OCI-LY3 (cell line): ENCODE measurements at regions not wholly inside any gene's neighbourhood (a gene's known extent, or its start where the extent isn't known, plus 50 kb on each side); places are given as distances from the start of the nearest gene placed in this dataset.
"Not testable (repeated sequence)": the region's sequence is repeated elsewhere in the genome, so short reads cannot be mapped to it uniquely, and the experiment has no call there.

Source experiments
- H2AFZ ChIP-seq: fragments of 200-600, 300-600 bp; shearing (Covaris generic); 2 replicates; pipeline ENCODE4 v1.6.0; 2014; ENCODE audit warnings: antibody characterized with exemption, low read depth, low read length
- H3K27ac ChIP-seq: fragments of 200-600, 300-600 bp; sonication (generic); 2 replicates; pipeline ENCODE4 v1.5.1; 2014; ENCODE audit warnings: mild to moderate bottlenecking, low read length, moderate library complexity, mixed read lengths
- H3K27me3 ChIP-seq: fragments of 200-600, 300-600 bp; sonication (generic); 2 replicates; pipeline ENCODE4 v1.6.1; 2014; ENCODE audit warnings: low read depth, low read length, mixed read lengths
- H3K36me3 ChIP-seq: fragments of 200-600, 300-600 bp; sonication (generic); replicated peaks from 2 replicates; pipeline ENCODE3; 2014; ENCODE audit warnings: low read depth, low read length, mixed read lengths
- H3K4me1 ChIP-seq: fragments of 300-600, 200-600 bp; sonication (generic); 2 replicates; pipeline ENCODE4 v1.6.1; 2014; ENCODE audit warnings: low read length, mixed read lengths
- H3K4me2 ChIP-seq: fragments of 200-600, 300-600 bp; sonication (generic); 2 replicates; pipeline ENCODE4 v1.6.1; 2014; ENCODE audit warnings: low read length, mixed read lengths
- H3K4me3 ChIP-seq: fragments of 300-600, 200-600 bp; sonication (generic); 2 replicates; pipeline ENCODE4 v1.5.1; 2014; ENCODE audit warnings: antibody characterized with exemption, mild to moderate bottlenecking, low read length, moderate library complexity
- H3K79me2 ChIP-seq: fragments of 300-600, 200-600 bp; shearing (Covaris generic); 2 replicates; pipeline ENCODE4 v1.6.1; 2014; ENCODE audit warnings: mild to moderate bottlenecking, low read length, mixed read lengths
- H3K9ac ChIP-seq: fragments of 300-600, 200-600 bp; shearing (Covaris generic); 2 replicates; pipeline ENCODE4 v1.6.0; 2014; ENCODE audit warnings: mild to moderate bottlenecking, low read length, moderate library complexity
- H3K9me3 ChIP-seq: fragments of 200-600, 300-600 bp; shearing (Covaris generic); 2 replicates; pipeline ENCODE4 v1.6.1; 2014; ENCODE audit warnings: low read length, mixed read lengths; ENCODE audit not compliant: insufficient read depth
- H4K20me1 ChIP-seq: fragments of 200-600, 300-600 bp; sonication (generic); 2 replicates; pipeline ENCODE4 v1.6.1; 2016; ENCODE audit warnings: low read length, mixed read lengths; ENCODE audit not compliant: insufficient read depth
- CTCF ChIP-seq: fragments of 200-600, 300-600 bp; sonication (generic); IDR thresholded peaks from 2 replicates; pipeline ENCODE4 v1.5.1; 2014; ENCODE audit warnings: antibody characterized with exemption, low read length, low read depth
- EZH2phosphoT487 ChIP-seq: fragments of 200-600 bp; shearing (Covaris generic); IDR thresholded peaks from 2 replicates; pipeline ENCODE4 v1.6.1; 2018; ENCODE audit warnings: antibody characterized with exemption, mixed run types, low read depth

DNA sequence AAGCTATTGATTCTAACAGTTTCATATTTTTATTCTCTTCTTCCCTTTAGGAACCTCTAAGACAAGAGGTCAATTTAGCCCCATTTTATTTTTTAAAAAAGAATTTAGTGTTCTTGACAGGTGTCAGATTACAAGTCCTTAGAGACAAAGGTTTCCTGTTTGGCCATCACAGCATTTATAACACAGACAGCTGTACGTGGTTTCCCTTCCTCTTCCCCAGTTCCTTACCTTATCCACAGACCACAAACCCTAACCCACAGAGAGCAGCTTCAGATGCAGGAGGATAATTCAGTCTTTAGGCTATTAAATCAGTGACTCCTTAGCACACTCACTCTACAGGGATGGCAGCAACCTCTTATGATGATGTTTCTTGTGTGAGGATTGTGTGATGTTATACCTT is 1210.1 kb downstream of the DIAPH3 start:
- H3K9me3 ChIP-seq: peaks cover 19% of the 10 kb centered on the region
- H2AFZ ChIP-seq: no peak overlapping the region
- no peaks in the 10 kb centered on the region for H3K79me2 ChIP-seq
- peaks cover 59% of the 10 kb centered on the region for H3K4me1 ChIP-seq
- H3K9ac ChIP-seq: peak overlapping the region; percentile 34
- H3K27me3 ChIP-seq: no peaks in the 10 kb centered on the region
- no peaks in the 10 kb centered on the region for H4K20me1 ChIP-seq
- H3K4me3 ChIP-seq: peak overlapping the region; percentile 31
- H3K27ac ChIP-seq: peak overlapping the region; percentile 88
- 0 out of 2 replicates have a peak, but pooled peaks have one; percentile 28 for TF ChIP-seq EZH2phosphoT487
- no peak for TF ChIP-seq CTCF
- H3K36me3 ChIP-seq: peaks cover 30% of the 10 kb centered on the region
- H3K4me2 ChIP-seq: peak overlapping the region; percentile 60

GRCh38 chr13:58955546-58956385 is 1208.0 kb downstream of the DIAPH3 start:
- TF ChIP-seq EZH2phosphoT487 (no peak), CTCF (no peak)
- Histone ChIP-seq H3K4me1 (peaks cover 61% of the 10 kb centered on the region), H3K27me3 (no peaks in the 10 kb centered on the region), H3K79me2 (no peaks in the 10 kb centered on the region), H3K36me3 (peaks cover 27% of the 10 kb centered on the region), H4K20me1 (no peaks in the 10 kb centered on the region), H3K4me3 (peak overlapping the region; percentile 32), H2AFZ (peak overlapping the region; percentile 18), H3K9me3 (peaks cover 16% of the 10 kb centered on the region), H3K27ac (peak overlapping the region; percentile 88), H3K4me2 (peak overlapping the region; percentile 60), H3K9ac (peak overlapping the region; percentile 43; the same call in 1 of the 2 replicates)

DNA sequence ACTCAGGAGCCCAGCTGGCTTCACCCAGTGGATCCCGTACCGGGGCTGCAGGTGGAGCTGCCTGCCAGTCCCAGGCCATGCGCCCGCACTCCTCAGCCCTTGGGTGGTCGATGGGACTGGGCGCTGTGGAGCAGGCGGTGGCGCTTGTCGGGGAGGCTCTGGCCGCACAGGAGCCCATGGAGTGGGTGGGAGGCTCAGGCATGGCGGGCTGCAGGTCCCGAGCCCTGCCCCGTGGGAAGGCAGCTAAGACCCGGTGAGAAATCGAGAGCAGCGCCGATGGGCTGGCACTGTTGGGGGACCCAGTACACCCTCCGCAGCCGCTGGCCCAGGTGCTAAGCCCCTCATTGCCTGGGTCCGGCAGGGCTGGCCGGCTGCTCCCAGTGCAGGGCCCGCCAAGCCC is 1205.6 kb downstream of the DIAPH3 start:
- H2AFZ ChIP-seq: not testable (repeated sequence)
- peaks cover 59% of the 10 kb centered on the region for H3K4me1 ChIP-seq

DNA sequence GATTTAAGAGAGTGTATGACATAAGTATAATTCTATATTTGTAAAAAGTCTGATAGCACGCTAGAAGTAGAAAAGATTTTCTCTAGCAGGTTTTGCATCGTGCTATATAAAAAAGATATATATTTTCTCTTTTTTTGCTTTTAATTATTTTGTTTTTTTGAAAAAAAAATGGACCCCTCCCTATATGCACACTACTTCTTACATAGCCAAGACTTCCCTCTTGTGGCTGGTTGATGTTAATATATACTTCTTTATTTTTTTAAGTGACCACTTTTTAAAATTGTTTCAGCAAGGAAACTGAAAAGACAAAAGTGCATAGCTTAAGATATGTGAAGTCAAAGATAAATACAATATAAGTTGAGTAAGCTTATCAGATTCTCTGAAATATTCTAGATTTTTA is 1202.8 kb downstream of the DIAPH3 start:
- peaks cover 31% of the 10 kb centered on the region for H3K4me1 ChIP-seq
- H3K79me2 ChIP-seq: no peaks in the 10 kb centered on the region
- peak overlapping the region; percentile 31 for H3K4me2 ChIP-seq
- H3K36me3 ChIP-seq: no peaks in the 10 kb centered on the region
- no peaks in the 10 kb centered on the region for H3K9me3 ChIP-seq
- H4K20me1 ChIP-seq: no peaks in the 10 kb centered on the region
- TF ChIP-seq EZH2phosphoT487 (no peak), CTCF (peak; percentile 62)
- peak overlapping the region; percentile 57 for H3K27ac ChIP-seq
- H3K9ac ChIP-seq: peak overlapping the region; percentile 36
- H2AFZ ChIP-seq: no peak overlapping the region
- no peaks in the 10 kb centered on the region for H3K27me3 ChIP-seq
- no peak overlapping the region for H3K4me3 ChIP-seq

More for the DNA sequence above, 1205.6 kb downstream of the DIAPH3 start:
- not testable (repeated sequence) for H3K4me3 ChIP-seq, H4K20me1 ChIP-seq, H3K27ac ChIP-seq, H3K36me3 ChIP-seq, H3K9me3 ChIP-seq, H3K4me2 ChIP-seq, H3K27me3 ChIP-seq, H3K9ac ChIP-seq, H3K79me2 ChIP-seq
